Tibial nerve (tissue), 4 donors: ENCODE measurements at regions not wholly inside any gene's neighbourhood (a gene's known extent, or its start where the extent isn't known, plus 50 kb on each side); places are given as distances from the start of the nearest gene placed in this dataset.
"Not testable (repeated sequence)": the region's sequence is repeated elsewhere in the genome, so short reads cannot be mapped to it uniquely, and the experiment has no call there.

Experiments used
- CTCF ChIP-seq, 5 experiments: fragments of 200-600 bp in 3 of 5; fragments of 450-650 bp in 2 of 5; sonication (generic) in 3 of 5; IDR thresholded peaks; one replicate each; pipeline ENCODE4 v1.5.1; 2016 to 2019; ENCODE audit warnings: antibody characterized with exemption in 5 of 5, mild to moderate bottlenecking in 3 of 5, moderate library complexity in 2 of 5
- EP300 ChIP-seq, 2 donors: sonication (generic); formaldehyde crosslinking; IDR thresholded peaks; one replicate each; pipeline ENCODE4 v1.6.1; 2017; ENCODE audit warnings: antibody characterized with exemption in 2 of 2, mild to moderate bottlenecking in 1 of 2
- POLR2A ChIP-seq, 2 donors: fragments of 450-650 bp; IDR thresholded peaks; one replicate each; pipeline ENCODE4 v1.6.1; 2017; ENCODE audit warnings: antibody characterized with exemption in 2 of 2, mild to moderate bottlenecking in 2 of 2, moderate library complexity in 2 of 2

GRCh38 chr3:125810010-125810409 lies 159.0 kb upstream of the ROPN1B start:
- TF ChIP-seq CTCF, POLR2A, EP300 (IDR thresholded peaks at IDR 0.05): not testable (repeated sequence)
